ENCODE measurements at regions not wholly inside any gene's neighbourhood (a gene's known extent, or its start where the extent isn't known, plus 50 kb on each side); places are given as distances from the start of the nearest gene placed in this dataset.

DNA sequence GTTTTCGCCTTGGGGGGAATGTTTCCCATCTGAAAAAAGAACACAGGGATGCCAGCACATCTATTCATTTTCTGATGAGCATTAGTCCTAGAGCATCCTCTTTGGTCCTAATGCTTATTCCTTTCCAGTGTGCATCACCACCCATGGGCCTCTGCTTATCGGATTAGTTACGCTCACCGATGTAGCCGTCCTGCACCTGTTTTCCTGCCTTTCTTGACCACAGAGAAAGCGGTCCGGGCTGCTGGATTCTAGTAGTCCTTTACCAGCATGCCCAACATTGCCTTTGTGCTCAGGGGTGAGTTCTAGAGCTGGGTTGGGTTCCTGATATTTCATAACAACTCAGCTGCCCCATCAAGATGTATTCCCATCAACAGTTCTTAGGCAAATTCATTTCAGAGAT, 2084.5 kb upstream of the C9orf72 start:
- DNase-seq = no peak

DNA sequence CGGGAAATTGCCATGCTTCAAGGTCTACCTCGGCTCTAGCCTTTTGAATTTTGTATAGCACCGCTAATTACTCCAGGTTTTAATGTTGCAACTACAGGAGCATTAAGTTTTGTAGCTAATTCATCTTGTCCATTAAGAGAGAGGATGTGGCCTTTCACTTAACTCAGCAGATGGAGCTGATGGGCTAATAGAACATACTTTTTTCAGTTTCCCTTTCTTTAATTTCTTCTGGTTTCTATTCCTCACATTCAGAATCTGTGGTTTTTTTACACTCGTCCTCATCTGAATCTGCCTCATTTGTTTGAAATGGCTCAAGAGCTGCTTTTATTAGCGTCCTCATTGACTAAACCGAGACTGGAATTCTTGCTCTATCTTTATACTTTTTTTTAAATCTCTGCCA, 2085.7 kb upstream of the C9orf72 start:
- DNase-seq = no peak

DNA sequence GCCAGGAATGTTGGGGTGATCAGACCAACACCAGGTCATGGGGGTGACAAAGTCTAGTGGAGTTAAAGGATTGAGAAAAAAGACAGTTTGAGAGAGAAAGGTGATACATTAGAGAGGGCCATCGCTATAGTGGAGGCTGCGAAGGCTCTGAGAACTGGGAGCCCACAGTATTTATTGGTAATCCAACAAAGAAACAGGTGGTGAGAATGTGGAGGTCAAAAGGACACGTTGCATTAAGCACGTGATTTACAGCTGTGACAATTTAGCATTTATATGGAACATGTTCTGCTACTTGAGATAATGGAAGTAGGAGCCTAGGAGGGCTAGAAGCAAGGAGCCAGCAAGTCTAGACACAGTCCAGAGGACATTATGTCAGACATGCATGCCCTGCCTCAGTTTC, 2086.5 kb upstream of the C9orf72 start:
- DNase-seq = no peak

DNA sequence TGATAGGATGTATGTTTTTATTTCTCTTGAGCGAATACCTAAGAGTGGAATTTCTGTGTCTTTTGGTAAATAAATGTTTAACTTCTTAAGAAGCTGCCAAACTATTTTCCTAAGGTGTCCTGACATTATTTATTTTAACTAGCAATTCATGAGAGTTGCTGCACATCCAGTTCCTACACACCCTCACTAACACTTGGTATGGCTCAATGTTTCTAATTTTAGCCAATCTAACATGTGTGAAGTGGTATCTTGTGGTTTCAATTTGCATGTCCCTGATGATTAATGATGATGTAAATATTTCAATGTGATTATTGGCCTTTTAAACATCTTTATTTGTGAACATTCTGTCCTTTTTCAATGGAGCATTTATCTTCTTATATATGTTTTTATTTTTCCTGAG, 2095.5 kb upstream of the C9orf72 start:
- no peak for DNase-seq

DNA sequence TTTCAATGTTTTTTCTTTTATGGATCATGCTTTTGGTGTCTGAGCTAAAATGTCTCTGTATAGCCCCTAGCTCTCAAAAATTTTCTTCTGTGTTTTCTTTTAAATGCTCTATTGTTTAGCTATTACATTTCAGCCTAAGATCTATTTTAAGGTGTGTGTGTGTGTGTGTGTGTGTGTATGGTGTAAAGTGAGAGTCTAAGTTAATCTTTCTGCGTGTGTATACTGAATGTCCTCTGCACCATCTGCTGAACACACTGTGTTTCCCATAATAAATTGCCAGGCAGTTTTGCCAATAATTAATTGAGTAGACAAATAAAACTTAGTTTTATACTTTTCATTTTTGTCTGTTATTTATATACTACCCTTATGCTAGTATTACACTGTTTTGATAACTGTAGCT, 2096.3 kb upstream of the C9orf72 start:
- no peak for DNase-seq

DNA sequence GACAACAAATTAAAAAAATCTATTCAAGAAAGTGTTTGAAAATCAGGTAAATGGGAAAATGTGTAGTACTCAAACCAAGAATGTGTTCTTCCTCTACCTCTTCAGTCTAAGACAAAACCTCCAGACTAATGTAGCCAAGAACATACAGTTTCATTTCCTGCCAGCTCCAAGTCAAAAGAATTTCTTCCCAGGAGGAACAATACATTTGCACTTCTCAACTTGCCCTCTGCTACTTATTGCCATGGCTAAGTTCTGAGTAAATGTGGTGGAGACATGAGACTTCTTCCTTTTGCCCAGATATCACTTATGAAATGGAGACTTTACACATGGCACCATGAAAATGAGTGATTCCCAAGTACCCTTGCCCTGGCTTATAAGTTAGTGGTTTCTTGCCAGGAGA, 2112.2 kb upstream of the C9orf72 start:
- no peak for DNase-seq

DNA sequence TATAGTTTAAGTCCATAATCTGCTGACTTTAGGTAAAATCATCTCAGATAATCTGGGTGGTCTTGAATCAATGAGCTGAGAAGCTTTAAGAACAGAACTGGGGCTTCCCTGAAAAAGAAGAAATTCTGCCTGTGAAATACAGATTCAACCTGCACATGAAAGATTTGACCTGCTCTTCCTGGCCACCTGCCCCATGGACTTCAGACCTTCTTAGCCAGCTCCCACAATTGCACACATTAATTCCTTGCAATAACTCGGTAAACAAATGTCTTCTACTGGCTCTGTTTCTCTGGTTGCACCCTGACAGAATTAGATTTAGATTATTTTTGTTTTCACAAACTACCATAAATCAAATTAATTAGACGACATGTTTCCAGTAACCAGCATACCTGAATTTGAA, 2117.9 kb upstream of the C9orf72 start:
- no peak for DNase-seq

DNA sequence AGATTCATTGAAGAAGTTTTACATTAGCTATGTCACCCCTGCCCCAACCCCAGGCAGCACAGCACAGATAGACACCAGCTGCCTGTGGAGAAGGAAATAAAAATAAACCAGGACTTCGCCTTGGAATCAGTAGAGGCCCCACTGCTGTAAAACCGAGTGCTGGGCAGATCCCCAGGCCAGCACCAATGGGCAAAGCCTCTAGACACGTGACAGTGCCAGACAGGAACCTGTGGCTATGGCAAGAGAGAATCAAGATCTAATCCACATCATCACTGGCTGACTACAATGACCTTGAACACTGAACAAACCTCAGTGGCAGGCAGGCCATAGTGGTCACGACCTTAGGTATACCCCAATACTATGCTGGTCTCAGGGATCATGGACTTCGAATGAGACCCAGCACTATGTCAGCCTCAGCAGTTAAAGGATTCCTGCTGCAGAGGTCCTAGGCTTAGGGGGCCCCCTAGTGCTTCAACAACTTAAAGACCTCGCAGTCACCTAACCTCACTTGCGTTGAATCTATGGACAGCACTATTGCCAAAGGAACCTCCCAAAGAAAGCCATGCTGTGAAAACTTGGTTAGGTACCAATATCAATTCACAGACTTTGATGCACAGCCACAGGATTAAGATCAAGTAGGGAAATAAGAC, 2118.6 kb upstream of the C9orf72 start:
- no peak for DNase-seq

DNA sequence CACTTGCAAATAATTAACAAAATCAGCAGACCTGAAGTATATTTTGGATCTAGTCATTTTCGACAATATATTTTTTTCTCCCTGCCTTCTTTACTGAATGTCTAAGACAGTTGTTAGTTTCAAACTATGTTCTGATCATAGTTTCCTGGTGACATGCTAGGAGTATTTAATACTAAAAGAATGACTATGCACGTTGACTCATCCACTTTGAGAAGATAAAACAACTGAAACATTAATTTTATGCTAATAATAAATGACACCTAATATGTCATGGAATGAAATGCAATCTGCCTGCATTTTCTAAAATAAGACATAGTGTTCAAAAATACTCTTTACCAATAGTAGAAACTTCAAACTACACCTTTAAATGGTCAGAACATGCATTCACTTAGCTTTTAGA, 2123.7 kb upstream of the C9orf72 start:
- no peak for DNase-seq

DNA sequence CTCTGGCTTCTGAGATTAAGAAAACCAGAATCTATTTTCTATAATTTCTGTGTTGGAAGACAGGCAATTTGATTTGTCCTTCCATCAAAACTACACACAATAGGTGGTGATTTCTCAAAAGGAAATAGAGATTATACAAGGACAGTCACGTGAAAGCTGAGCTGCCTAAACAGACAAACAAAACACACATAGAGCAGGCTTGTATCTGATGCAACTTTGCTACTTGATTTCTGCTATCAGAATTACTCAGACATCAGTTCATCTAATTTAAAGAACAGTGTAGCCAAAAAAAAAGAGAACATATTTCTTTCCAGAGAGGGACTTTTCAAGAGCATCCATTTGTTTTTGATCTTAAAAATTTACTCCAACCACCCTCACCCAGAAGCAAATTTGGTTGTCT, 2128.3 kb upstream of the C9orf72 start:
- DNase-seq = no peak

DNA sequence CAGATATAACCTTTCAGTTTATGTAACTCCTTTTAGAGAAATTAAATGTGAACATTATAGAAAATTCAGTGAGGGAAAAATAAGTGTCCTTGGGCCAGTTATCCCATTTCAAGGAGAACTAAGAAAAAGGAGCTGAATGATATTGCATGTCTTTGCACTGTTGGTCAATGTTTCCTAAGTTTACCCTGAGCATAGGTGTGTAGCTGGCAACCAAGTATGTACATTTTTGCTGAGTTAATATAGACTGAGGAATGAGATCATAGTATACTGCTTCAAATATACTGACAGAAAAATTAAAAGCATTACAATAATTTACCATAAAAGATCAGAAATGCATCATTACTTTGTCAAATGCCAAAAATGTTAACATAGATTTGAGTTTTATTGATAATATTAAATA, 2128.7 kb upstream of the C9orf72 start:
- DNase-seq = no peak

DNA sequence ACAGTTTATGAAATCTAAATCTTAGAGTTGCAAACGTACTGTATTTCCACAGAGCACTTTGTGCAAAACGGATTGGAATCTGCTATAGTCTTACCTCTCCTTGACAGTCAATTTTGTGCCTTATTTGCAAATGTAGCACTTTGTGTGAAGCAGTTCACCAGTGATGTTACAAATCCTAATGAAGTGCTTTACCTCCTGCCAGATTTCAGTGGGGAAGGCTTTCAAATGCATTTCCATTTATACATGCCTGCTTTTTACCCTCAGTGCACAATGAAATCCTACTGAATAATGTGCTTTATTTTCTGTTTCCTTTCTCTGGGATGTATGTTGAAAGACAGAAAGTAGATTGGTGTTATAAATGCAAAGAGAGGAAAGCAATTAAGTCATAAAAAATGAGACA, 2141.6 kb upstream of the C9orf72 start:
- DNase-seq = no peak

DNA sequence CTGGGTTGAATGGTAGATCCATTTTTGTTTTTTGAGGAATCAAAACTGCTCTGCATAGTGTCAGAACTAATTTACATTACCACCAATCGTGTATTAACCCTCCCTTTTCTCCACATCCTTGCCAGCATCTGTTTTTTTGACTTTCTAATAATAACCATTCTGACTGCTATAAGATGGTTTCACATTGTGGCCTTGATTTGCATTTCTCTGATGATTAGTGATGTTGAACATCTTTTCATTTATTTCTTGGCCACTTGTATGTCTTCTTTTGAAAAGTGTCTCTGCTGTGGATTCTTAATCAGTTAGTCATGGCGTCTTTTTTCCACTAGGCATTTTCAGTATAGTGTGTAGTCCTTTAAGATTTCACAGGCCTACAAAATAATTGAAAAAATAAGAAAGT, 2144.3 kb upstream of the C9orf72 start:
- DNase-seq = no peak

DNA sequence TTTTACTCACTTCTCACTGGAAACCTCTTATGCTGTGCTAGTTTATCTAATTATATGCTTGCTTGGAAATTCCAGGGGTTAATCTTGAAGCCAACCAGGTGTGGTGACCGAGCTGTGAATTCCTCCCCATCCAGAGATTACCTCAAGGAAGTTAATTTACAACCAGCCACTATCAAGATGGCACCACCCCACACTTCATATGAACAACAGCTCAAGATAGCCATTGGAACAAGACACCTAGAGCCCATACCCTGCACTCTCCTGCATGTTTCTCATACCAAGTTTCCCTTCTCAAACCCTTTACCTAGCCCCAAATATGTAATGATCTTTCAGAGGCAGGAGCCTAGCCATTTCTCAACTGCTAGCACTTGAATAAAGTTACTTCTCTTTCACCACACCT, 2156.9 kb upstream of the C9orf72 start:
- DNase-seq = no peak

DNA sequence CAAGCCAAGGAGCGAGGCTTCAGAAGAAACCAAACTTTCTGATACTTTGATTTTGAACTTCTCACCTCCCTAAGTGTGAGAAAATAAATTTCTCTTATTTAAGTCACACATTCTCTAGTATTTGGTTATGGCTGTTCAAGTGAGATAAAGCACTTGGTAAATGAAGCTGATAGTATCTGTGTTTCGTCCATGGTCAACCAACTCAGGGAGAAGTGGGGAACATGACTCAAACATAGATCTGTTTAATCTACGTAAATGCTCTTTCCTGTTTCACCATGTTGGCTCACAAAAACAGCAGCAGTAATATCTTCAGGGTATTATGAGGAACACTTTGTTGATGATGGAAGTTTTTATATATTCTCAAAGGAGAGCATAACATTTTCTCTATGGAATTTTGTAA, 2167.2 kb upstream of the C9orf72 start:
- no peak for DNase-seq

DNA sequence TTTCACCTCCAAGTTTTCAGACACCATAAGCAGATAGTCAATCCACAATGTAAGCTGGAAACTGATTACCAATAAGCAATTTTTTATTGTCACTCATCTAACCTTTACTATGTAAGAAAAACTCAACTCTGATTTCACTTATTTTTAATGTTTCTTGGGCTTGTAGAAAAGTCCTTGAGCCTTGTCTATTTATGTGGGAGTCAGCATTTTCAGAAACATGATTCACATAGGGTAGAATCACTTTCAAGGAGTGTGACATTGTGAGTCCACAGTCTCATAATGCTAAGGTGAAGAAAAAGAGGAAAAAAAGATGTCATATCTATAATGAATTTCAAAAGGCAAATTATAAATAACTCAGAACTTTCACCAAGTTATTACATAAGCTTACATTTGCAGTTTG, 2167.9 kb upstream of the C9orf72 start:
- DNase-seq = no peak

DNA sequence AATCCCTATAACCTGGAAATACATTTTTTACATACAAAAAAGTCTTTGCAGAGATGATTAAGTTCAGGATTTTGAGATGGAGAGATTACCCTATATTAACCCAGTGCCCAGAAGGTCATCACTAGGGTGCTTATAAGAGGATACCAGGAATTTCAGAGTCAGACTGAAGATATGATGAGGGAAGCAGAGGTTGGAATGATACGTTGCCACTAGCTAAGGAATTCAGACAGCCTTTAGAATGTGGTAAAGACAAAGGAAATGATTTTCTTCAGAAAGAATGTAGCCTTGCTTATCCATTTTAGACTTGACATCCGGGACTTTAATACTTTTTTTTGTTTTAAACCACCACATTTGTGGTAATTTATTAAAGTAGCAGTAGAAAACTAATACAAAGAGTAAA, 2176.8 kb upstream of the C9orf72 start:
- no peak for DNase-seq

DNA sequence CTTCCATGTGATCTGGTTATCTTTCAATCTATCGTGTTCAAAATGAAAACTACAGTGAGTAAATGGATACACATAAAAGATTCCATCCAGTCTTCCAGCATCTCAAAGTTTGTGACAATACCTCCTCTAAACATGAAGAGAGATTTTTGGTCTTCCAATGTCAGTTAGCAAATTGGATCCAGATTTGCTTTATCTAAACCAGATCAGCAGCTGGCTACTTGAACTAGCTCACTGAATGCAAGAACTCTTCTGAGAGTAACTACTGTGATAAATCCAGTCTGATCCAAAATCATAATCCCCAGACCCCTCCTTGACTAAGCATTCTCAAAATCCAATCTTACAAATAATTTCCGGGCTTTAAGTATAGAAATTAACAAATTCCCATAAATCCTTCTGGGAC, 2177.9 kb upstream of the C9orf72 start:
- no peak for DNase-seq

DNA sequence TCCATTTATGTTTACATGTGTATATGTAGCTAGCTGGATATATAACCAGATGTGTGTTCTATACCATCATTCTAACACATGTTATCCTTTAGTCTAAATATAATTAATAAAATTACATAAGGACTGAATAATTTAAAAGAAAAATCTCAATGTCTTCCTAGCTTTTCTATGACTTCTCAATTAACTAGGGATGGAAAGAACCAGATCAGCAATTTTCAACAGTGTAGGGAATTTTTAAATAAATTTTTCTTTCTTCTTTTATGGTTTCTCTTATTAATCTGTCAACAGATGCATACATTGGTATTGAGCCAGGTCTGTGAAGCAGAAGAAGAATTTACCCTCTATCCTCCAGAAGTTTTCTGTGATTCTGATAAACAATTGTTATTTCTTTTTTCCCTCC, 2180.4 kb upstream of the C9orf72 start:
- DNase-seq = no peak

DNA sequence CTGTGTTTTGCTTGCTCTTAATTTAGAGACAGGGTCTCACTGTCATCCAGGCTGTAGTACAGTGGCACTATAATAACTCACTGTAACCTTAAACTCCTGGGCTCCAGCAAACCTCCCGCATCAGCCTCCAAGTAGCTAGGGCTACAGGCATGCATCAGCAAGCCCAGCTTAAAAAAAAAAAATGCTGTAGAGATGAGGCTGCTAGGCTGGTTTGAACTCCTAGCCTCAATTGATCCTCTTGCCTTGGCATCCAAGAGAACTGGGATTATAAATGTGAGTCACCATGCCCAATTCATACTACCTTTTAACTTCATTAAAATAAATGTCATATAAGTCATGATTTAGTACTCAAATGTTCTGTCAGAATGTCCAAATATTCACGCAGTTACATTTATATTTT, 2195.7 kb upstream of the C9orf72 start:
- no peak for DNase-seq

DNA sequence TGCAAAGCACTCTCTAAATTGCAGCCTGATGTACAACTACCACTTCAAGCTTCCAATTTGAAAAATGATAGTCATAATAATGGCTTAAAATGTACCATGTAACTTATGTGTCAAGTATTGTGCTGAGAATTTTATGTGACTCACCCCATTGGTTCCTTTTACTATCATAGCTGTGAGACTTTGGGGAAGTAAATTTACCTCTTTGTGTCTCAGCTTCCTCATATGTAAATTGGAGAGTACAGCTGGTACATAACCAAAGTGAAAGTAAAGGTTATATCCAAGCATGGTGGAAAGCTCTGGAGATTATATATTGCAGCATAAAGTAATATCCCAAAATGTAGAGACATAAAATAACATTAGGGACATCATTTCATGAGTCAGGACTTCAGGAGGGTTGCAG, 2200.4 kb upstream of the C9orf72 start:
- DNase-seq = no peak

DNA sequence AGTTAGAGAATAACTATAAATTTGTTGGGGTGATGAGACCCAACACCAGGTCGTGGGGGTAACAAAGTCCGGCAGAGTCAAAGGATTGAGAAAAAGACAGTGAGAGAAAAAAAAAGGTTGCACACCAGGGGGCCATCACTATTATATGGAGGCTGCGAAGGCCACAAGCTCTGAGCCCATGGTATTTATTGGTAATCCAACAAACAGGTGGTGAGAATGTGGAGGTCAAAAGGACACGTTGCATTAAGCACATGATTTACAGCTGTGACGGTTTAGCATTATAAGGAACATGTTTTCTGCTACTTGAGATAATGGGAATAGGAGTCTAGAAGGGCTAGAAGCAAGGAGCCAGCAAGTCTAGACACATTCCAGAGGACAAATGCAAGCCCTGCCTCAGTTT, 2202.2 kb upstream of the C9orf72 start:
- DNase-seq = no peak

DNA sequence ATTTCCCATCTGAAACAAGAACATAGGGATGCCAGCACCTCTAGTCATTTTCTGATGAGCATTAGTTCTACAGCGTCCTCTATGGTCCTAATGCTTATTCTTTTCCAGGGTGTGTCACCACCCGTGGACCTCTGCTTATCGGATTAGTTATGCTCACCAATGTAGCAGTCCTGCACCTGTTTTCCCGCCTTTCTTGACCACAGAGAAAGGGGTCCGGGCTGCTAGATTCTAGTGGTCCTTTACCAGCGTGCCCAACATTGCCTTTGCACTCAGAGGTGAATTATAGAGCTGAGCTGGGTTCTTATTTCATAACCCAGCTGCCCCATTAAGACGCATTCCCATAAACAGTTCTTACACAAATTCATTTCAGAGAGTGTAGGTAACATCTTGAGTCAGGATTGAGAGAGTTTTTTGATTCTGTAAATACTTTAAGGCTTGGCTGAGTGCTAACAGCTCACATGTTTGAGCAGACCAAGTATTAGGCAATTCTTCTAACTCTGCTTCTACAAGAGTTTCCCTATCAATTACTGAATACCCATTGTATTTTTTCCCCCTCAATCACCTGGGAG, 2205.1 kb upstream of the C9orf72 start:
- no peak for DNase-seq

DNA sequence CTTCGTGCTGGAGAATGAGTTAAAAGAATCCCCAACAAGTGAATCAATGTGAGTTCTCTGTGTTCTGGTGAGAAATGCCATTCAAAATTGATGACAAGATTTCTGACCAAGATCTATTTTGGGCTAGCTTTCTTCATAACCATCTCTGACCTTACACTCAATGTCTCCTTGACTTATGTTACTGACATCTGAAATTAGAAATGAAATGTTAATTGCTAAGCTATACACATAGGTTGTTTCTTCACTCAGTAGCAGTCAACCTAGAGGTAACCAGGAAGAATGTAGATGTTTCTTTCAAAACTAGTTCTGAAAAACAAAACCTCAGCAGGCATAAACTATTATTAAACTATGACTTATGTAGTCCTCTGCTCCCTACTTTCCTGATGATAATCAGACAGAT, 2220.7 kb upstream of the C9orf72 start:
- no peak for DNase-seq

DNA sequence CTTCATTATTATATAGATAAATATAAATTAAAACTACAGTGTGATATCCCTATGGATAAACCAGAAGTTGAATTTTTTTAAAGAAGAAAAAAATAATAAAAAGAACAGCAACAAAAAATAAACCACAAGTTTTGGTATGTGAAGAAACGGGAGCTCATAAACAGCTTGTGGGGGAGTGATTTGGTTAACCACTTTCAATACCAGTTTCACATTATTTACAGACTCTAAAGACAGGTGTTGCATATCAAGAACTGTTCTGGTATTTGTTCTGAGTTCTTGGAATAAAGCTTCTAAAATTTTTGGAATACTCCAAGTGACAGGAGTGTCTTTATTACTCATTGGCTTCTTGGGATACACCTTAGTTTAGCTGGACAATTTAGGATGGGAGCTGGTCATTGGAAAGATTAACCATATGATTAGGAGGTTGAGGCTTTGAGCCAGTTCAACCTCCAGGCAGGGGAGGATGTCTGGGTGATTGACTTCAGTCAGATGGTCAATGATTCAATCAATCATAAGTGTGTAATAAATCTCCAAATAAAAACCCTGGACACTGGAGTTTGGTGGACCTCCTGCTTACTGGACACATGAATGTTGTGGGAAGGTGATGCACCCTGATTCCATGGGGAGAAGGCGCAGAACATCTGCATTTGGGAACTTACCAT, 2223.1 kb upstream of the C9orf72 start:
- no peak for DNase-seq

Data from right forelimb (tissue), 1 donor.